ENCODE measurements at regions not wholly inside any gene's neighbourhood (a gene's known extent, or its start where the extent isn't known, plus 50 kb on each side); places are given as distances from the start of the nearest gene placed in this dataset.

- TF ChIP-seq POLR2A (IDR thresholded peaks at IDR 0.05) (no peak), CTCF (IDR thresholded peaks at IDR 0.05) (no peak)
These were observed 426.0 kb downstream of the MBD2 start for GRCh38 chr18:53798516-53798915.
